CD4-positive, alpha-beta T cell (primary cell): ENCODE measurements at regions not wholly inside any gene's neighbourhood (a gene's known extent, or its start where the extent isn't known, plus 50 kb on each side); places are given as distances from the start of the nearest gene placed in this dataset.

ENCODE experiments used
- ATAC-seq: fragments of 200-7000 bp; cut with Tn5 transposase; one replicate; pipeline ENCODE4 v1.10.0; 2022; ENCODE audit warnings: mild to moderate bottlenecking; ENCODE audit not compliant: poor library complexity
- CTCF ChIA-PET: fragments of 350-600 bp; sonication (Branson Sonifier 250); formaldehyde crosslinking; loops from one replicate; lab custom pipeline; 2021; ENCODE audit warnings: antibody characterized with exemption, inconsistent platforms; lab: Charles Lee
- POLR2A ChIA-PET: fragments of 350-600 bp; sonication (Branson Sonifier 250); formaldehyde crosslinking; loops from one replicate; lab custom pipeline; 2021; ENCODE audit warnings: antibody characterized with exemption, inconsistent platforms; lab: Charles Lee
- DNase-seq, 14 experiments: peaks; one replicate each; pipeline ENCODE4 v3.0.0-alpha.2; 2013 to 2020; ENCODE audit warnings: mixed read lengths in 2 of 14
- H3K27ac ChIP-seq, 2 donors: one replicate each; pipeline versions ENCODE4 v1.5.1 to v1.7.0; 2013; ENCODE audit warnings: low read length in 2 of 2, low read depth in 1 of 2, mild to moderate bottlenecking in 1 of 2
- H3K27me3 ChIP-seq, 2 experiments: 1 replicate in 1 of 2; 2 replicates in 1 of 2; pipeline versions ENCODE4 v1.6.1 to v1.7.0; 2013; ENCODE audit warnings: low read length in 2 of 2, control low read depth in 1 of 2, mild to moderate bottlenecking in 1 of 2, moderate library complexity in 1 of 2; ENCODE audit not compliant: insufficient read depth in 2 of 2, control insufficient read depth in 1 of 2
- H3K36me3 ChIP-seq: one replicate; pipeline ENCODE4 v1.6.1; 2013; ENCODE audit warnings: low read length, control low read depth; ENCODE audit not compliant: insufficient read depth
- H3K4me1 ChIP-seq: one replicate; pipeline ENCODE4 v1.6.1; 2013; ENCODE audit warnings: low read length, control low read depth; ENCODE audit not compliant: insufficient read depth
- H3K4me3 ChIP-seq: one replicate; pipeline ENCODE4 v1.5.1; 2013; ENCODE audit warnings: mild to moderate bottlenecking, low read length, moderate library complexity
- H3K9me3 ChIP-seq, 2 experiments: 1 replicate in 1 of 2; 2 replicates in 1 of 2; pipeline versions ENCODE4 v1.6.1 to v1.7.0; 2013; ENCODE audit warnings: low read length in 2 of 2, mild to moderate bottlenecking in 2 of 2, control low read depth in 1 of 2, moderate library complexity in 1 of 2; ENCODE audit not compliant: control insufficient read depth in 1 of 2, insufficient read depth in 1 of 2
- H3K27ac Mint-ChIP-seq: one replicate; pipeline ENCODE4 v1.8.0; 2020; ENCODE audit warnings: mixed read lengths
- H3K27me3 Mint-ChIP-seq: one replicate; pipeline ENCODE4 v1.8.0; 2021; ENCODE audit warnings: mixed read lengths
- H3K36me3 Mint-ChIP-seq: one replicate; pipeline ENCODE4 v1.8.0; 2021; ENCODE audit warnings: low read depth, mixed read lengths
- H3K4me1 Mint-ChIP-seq: one replicate; pipeline ENCODE4 v1.8.0; 2021; ENCODE audit warnings: low read depth, mixed read lengths
- H3K4me3 Mint-ChIP-seq: one replicate; pipeline ENCODE4 v1.8.0; 2020; ENCODE audit warnings: mild to moderate bottlenecking, mixed read lengths
- H3K9me3 Mint-ChIP-seq: one replicate; pipeline ENCODE4 v1.8.0; 2020; ENCODE audit warnings: mixed read lengths
- intact Hi-C, 2 experiments: fragments of 100-400 bp; cut with DNase I in 1 of 2; cut with micrococcal nuclease in 1 of 2; formaldehyde crosslinking; loops; one replicate each; pipeline versions ENCODE4 v1.15.1 to v1.9.0; 2023 to 2025; cut with DNase I, micrococcal nuclease
- TF ChIP-seq, protein P1 (sequence below): fragments of 200-600 bp; IDR thresholded peaks from one replicate; pipeline ENCODE4 v1.8.0; 2022; ENCODE audit warnings: antibody characterized with exemption, mild to moderate bottlenecking

DNA sequence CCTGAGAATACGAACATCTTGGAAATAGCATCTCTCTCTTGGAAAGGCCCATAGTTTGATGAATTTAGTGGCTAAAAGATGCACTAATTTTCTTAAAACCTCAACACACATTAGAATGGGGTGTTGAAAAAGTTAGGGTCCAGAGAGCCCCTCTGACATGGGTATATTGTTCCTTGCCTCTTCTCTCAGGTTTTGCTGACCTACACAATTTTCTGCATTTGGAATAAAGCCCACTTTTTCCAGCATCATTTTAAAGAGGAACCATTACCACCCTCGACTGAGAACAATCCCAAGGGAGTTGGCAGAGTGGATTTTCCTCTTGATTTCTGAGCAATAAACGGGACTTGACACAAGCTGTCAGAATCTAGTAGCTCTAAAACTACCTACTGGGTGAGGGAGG, 156.1 kb downstream of the PMP22 start:
- no peak overlapping the region for H3K27ac Mint-ChIP-seq
- H3K27me3 ChIP-seq, result no peaks in the 10 kb centered on the region
- TF ChIP-seq, protein P1, sequence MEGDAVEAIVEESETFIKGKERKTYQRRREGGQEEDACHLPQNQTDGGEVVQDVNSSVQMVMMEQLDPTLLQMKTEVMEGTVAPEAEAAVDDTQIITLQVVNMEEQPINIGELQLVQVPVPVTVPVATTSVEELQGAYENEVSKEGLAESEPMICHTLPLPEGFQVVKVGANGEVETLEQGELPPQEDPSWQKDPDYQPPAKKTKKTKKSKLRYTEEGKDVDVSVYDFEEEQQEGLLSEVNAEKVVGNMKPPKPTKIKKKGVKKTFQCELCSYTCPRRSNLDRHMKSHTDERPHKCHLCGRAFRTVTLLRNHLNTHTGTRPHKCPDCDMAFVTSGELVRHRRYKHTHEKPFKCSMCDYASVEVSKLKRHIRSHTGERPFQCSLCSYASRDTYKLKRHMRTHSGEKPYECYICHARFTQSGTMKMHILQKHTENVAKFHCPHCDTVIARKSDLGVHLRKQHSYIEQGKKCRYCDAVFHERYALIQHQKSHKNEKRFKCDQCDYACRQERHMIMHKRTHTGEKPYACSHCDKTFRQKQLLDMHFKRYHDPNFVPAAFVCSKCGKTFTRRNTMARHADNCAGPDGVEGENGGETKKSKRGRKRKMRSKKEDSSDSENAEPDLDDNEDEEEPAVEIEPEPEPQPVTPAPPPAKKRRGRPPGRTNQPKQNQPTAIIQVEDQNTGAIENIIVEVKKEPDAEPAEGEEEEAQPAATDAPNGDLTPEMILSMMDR, result no peak
- intact Hi-C loops, result no loop called here
- no peak overlapping the region for H3K27ac ChIP-seq
- ChIA-PET POLR2A (no interaction called here), CTCF (no interaction called here)
- no peak overlapping the region for H3K4me3 Mint-ChIP-seq
- H3K36me3 ChIP-seq, result no peaks in the 10 kb centered on the region
- DNase-seq (no peak), ATAC-seq (no peak)
- peaks cover 0 to 6% of the 10 kb centered on the region in 2 experiments for H3K9me3 ChIP-seq
- H3K4me3 ChIP-seq, result no peak overlapping the region
- H3K4me1 Mint-ChIP-seq, result no peaks in the 10 kb centered on the region
- no peaks in the 10 kb centered on the region for H3K27me3 Mint-ChIP-seq
- no peaks in the 10 kb centered on the region for H3K36me3 Mint-ChIP-seq
- H3K4me1 ChIP-seq, result no peaks in the 10 kb centered on the region
- no peaks in the 10 kb centered on the region for H3K9me3 Mint-ChIP-seq

DNA sequence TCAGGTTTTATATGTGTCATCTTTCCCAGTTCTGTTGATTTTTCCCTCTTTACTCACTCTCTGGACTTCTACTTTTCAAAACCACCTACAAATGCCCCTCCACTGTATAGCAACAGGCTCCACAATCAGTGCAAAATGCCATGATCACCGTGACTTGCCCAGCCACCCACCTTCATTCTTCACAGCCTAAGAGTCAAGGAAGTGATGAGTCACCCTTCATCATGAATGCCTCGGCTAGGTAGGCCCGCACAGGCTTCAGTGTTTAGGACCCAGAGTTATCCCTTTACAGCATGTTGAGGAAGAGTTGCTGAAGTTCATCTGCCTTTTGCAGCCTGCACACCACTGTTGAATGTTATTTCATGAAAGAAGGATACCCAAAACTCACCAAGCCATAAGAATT, 158.6 kb downstream of the PMP22 start:
- H3K4me3 Mint-ChIP-seq, result no peak overlapping the region
- no peak overlapping the region for H3K27ac Mint-ChIP-seq
- Histone ChIP-seq H3K4me3 (no peak overlapping the region), H3K4me1 (no peaks in the 10 kb centered on the region), H3K9me3 (peaks cover 0 to 6% of the 10 kb centered on the region in 2 experiments), H3K27ac (no peak overlapping the region), H3K27me3 (peaks cover 0 to 5% of the 10 kb centered on the region in 2 experiments), H3K36me3 (no peaks in the 10 kb centered on the region)
- DNase-seq (no peak), ATAC-seq (no peak)
- POLR2A ChIA-PET, result no interaction called here
- no peaks in the 10 kb centered on the region for H3K36me3 Mint-ChIP-seq
- CTCF ChIA-PET, result no interaction called here
- intact Hi-C loops, result no loop called here
- TF ChIP-seq, protein P1, result no peak
- H3K9me3 Mint-ChIP-seq, result no peaks in the 10 kb centered on the region
- H3K27me3 Mint-ChIP-seq, result no peaks in the 10 kb centered on the region
- H3K4me1 Mint-ChIP-seq, result no peaks in the 10 kb centered on the region

DNA sequence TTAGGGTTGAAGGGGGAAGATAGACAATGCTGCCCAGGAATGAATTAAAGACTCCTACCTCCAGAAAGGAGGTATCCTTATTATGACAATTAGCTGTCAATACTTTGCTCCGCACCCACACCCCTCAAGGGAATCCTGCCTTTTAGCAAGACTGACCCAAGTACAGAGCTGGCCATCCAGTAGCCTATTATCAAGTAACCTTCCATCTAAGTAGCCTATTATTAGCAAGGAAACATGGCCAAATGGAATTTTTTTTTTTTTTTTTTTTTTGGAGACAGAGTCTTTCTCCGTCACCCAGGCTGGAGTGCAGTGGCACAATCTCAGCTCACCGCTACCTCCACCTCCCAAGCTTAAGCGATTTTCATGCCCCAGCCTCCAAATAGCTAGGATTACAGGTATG, 161.3 kb downstream of the PMP22 start:
- TF ChIP-seq, protein P1, result no peak

More for the DNA sequence above, 161.3 kb downstream of the PMP22 start:
- intact Hi-C loops, result no loop called here
- Histone ChIP-seq H3K27ac (no peak overlapping the region), H3K9me3 (no peaks in the 10 kb centered on the region), H3K4me1 (no peaks in the 10 kb centered on the region), H3K4me3 (no peak overlapping the region), H3K27me3 (peaks cover 0 to 5% of the 10 kb centered on the region in 2 experiments), H3K36me3 (no peaks in the 10 kb centered on the region)
- no peak overlapping the region for H3K27ac Mint-ChIP-seq
- ChIA-PET POLR2A (no interaction called here), CTCF (interaction anchor here (0.6 kb wide), 1 partner anchor 1570 kb away, joined by 4 read pairs; no protein-coding TSS in a partner anchor)
- H3K4me1 Mint-ChIP-seq, result no peaks in the 10 kb centered on the region
- ATAC-seq, result no peak
- no peak for DNase-seq
- H3K9me3 Mint-ChIP-seq, result no peaks in the 10 kb centered on the region
- H3K4me3 Mint-ChIP-seq, result no peak overlapping the region
- no peaks in the 10 kb centered on the region for H3K36me3 Mint-ChIP-seq
- H3K27me3 Mint-ChIP-seq, result peaks cover 4% of the 10 kb centered on the region
